ENCODE measurements at regions not wholly inside any gene's neighbourhood (a gene's known extent, or its start where the extent isn't known, plus 50 kb on each side); places are given as distances from the start of the nearest gene placed in this dataset.

- no peaks in the 10 kb centered on the region for H3K36me3 ChIP-seq (ENCODE audit: control insufficient read depth, insufficient read depth, low read length)
- no peaks in the 10 kb centered on the region for H3K4me1 ChIP-seq (ENCODE audit: control insufficient read depth, insufficient read depth, low read length)
- H3K4me3 ChIP-seq (ENCODE audit: low read length), result no peak overlapping the region
- H3K27me3 ChIP-seq (ENCODE audit: control insufficient read depth, insufficient read depth, low read length), result no peaks in the 10 kb centered on the region
- H3K9me3 ChIP-seq (ENCODE audit: control insufficient read depth, low read length), result no peaks in the 10 kb centered on the region
- no peak overlapping the region for H3K9ac ChIP-seq (ENCODE audit: low read length)
Measured at GRCh38 chr11:23283666-23284065, 423.4 kb upstream of the CCDC179 start.

- Histone ChIP-seq H3K9me3 (ENCODE audit: control insufficient read depth, low read length) (no peaks in the 10 kb centered on the region), H3K4me3 (ENCODE audit: low read length) (no peak overlapping the region), H3K27me3 (ENCODE audit: control insufficient read depth, insufficient read depth, low read length) (no peaks in the 10 kb centered on the region), H3K36me3 (ENCODE audit: control insufficient read depth, insufficient read depth, low read length) (no peaks in the 10 kb centered on the region), H3K9ac (ENCODE audit: low read length) (no peak overlapping the region), H3K4me1 (ENCODE audit: control insufficient read depth, insufficient read depth, low read length) (no peaks in the 10 kb centered on the region)
Measured at GRCh38 chr11:23284631-23285030, 424.4 kb upstream of the CCDC179 start.

GRCh38 chr11:23288003-23288783 is 427.9 kb upstream of the CCDC179 start:
- no peaks in the 10 kb centered on the region for H3K27me3 ChIP-seq (ENCODE audit: control insufficient read depth, insufficient read depth, low read length)
- H3K9me3 ChIP-seq (ENCODE audit: control insufficient read depth, low read length), result no peaks in the 10 kb centered on the region
- no peaks in the 10 kb centered on the region for H3K36me3 ChIP-seq (ENCODE audit: control insufficient read depth, insufficient read depth, low read length)
- H3K4me3 ChIP-seq (ENCODE audit: low read length), result no peak overlapping the region
- H3K9ac ChIP-seq (ENCODE audit: low read length), result no peak overlapping the region
- H3K4me1 ChIP-seq (ENCODE audit: control insufficient read depth, insufficient read depth, low read length), result no peaks in the 10 kb centered on the region

- Histone ChIP-seq H3K4me3 (ENCODE audit: low read length) (no peak overlapping the region), H3K36me3 (ENCODE audit: control insufficient read depth, insufficient read depth, low read length) (no peaks in the 10 kb centered on the region), H3K9ac (ENCODE audit: low read length) (no peak overlapping the region), H3K4me1 (ENCODE audit: control insufficient read depth, insufficient read depth, low read length) (no peaks in the 10 kb centered on the region), H3K27me3 (ENCODE audit: control insufficient read depth, insufficient read depth, low read length) (no peaks in the 10 kb centered on the region), H3K9me3 (ENCODE audit: control insufficient read depth, low read length) (no peaks in the 10 kb centered on the region)
Measured at GRCh38 chr11:23295241-23295640, 435.0 kb upstream of the CCDC179 start.

GRCh38 chr11:23308041-23308440 is 447.8 kb upstream of the CCDC179 start:
- no peaks in the 10 kb centered on the region for H3K27me3 ChIP-seq (ENCODE audit: control insufficient read depth, insufficient read depth, low read length)
- no peaks in the 10 kb centered on the region for H3K9me3 ChIP-seq (ENCODE audit: control insufficient read depth, low read length)
- no peaks in the 10 kb centered on the region for H3K36me3 ChIP-seq (ENCODE audit: control insufficient read depth, insufficient read depth, low read length)
- H3K4me1 ChIP-seq (ENCODE audit: control insufficient read depth, insufficient read depth, low read length), result no peaks in the 10 kb centered on the region
- no peak overlapping the region for H3K4me3 ChIP-seq (ENCODE audit: low read length)
- H3K9ac ChIP-seq (ENCODE audit: low read length), result no peak overlapping the region

- Histone ChIP-seq H3K4me1 (ENCODE audit: control insufficient read depth, insufficient read depth, low read length) (no peaks in the 10 kb centered on the region), H3K27me3 (ENCODE audit: control insufficient read depth, insufficient read depth, low read length) (no peaks in the 10 kb centered on the region), H3K36me3 (ENCODE audit: control insufficient read depth, insufficient read depth, low read length) (no peaks in the 10 kb centered on the region), H3K9me3 (ENCODE audit: control insufficient read depth, low read length) (no peaks in the 10 kb centered on the region), H3K9ac (ENCODE audit: low read length) (no peak overlapping the region), H3K4me3 (ENCODE audit: low read length) (no peak overlapping the region)
Measured at GRCh38 chr11:23310276-23310675, 450.0 kb upstream of the CCDC179 start.

GRCh38 chr11:23311986-23312940 is 452.0 kb upstream of the CCDC179 start:
- no peaks in the 10 kb centered on the region for H3K27me3 ChIP-seq (ENCODE audit: control insufficient read depth, insufficient read depth, low read length)
- no peaks in the 10 kb centered on the region for H3K9me3 ChIP-seq (ENCODE audit: control insufficient read depth, low read length)

GRCh38 chr11:23313001-23313400 is 452.7 kb upstream of the CCDC179 start:
- Histone ChIP-seq H3K4me1 (ENCODE audit: control insufficient read depth, insufficient read depth, low read length) (no peaks in the 10 kb centered on the region), H3K4me3 (ENCODE audit: low read length) (no peak overlapping the region), H3K9me3 (ENCODE audit: control insufficient read depth, low read length) (no peaks in the 10 kb centered on the region), H3K36me3 (ENCODE audit: control insufficient read depth, insufficient read depth, low read length) (no peaks in the 10 kb centered on the region), H3K9ac (ENCODE audit: low read length) (no peak overlapping the region), H3K27me3 (ENCODE audit: control insufficient read depth, insufficient read depth, low read length) (no peaks in the 10 kb centered on the region)

More at GRCh38 chr11:23311986-23312940, 452.0 kb upstream of the CCDC179 start:
- no peak overlapping the region for H3K4me3 ChIP-seq (ENCODE audit: low read length)
- no peaks in the 10 kb centered on the region for H3K4me1 ChIP-seq (ENCODE audit: control insufficient read depth, insufficient read depth, low read length)
- H3K36me3 ChIP-seq (ENCODE audit: control insufficient read depth, insufficient read depth, low read length), result no peaks in the 10 kb centered on the region
- no peak overlapping the region for H3K9ac ChIP-seq (ENCODE audit: low read length)

GRCh38 chr11:23314162-23314561 is 453.9 kb upstream of the CCDC179 start:
- H3K4me3 ChIP-seq (ENCODE audit: low read length), result no peak overlapping the region
- H3K4me1 ChIP-seq (ENCODE audit: control insufficient read depth, insufficient read depth, low read length), result no peaks in the 10 kb centered on the region
- no peaks in the 10 kb centered on the region for H3K27me3 ChIP-seq (ENCODE audit: control insufficient read depth, insufficient read depth, low read length)
- H3K9me3 ChIP-seq (ENCODE audit: control insufficient read depth, low read length), result no peaks in the 10 kb centered on the region
- no peaks in the 10 kb centered on the region for H3K36me3 ChIP-seq (ENCODE audit: control insufficient read depth, insufficient read depth, low read length)
- H3K9ac ChIP-seq (ENCODE audit: low read length), result no peak overlapping the region

GRCh38 chr11:23315286-23315685 is 455.0 kb upstream of the CCDC179 start:
- Histone ChIP-seq H3K9ac (ENCODE audit: low read length) (no peak overlapping the region), H3K9me3 (ENCODE audit: control insufficient read depth, low read length) (no peaks in the 10 kb centered on the region), H3K27me3 (ENCODE audit: control insufficient read depth, insufficient read depth, low read length) (no peaks in the 10 kb centered on the region), H3K4me3 (ENCODE audit: low read length) (no peak overlapping the region), H3K4me1 (ENCODE audit: control insufficient read depth, insufficient read depth, low read length) (no peaks in the 10 kb centered on the region), H3K36me3 (ENCODE audit: control insufficient read depth, insufficient read depth, low read length) (no peaks in the 10 kb centered on the region)

- Histone ChIP-seq H3K36me3 (ENCODE audit: control insufficient read depth, insufficient read depth, low read length) (no peaks in the 10 kb centered on the region), H3K4me3 (ENCODE audit: low read length) (no peak overlapping the region), H3K9me3 (ENCODE audit: control insufficient read depth, low read length) (no peaks in the 10 kb centered on the region), H3K4me1 (ENCODE audit: control insufficient read depth, insufficient read depth, low read length) (no peaks in the 10 kb centered on the region), H3K9ac (ENCODE audit: low read length) (no peak overlapping the region), H3K27me3 (ENCODE audit: control insufficient read depth, insufficient read depth, low read length) (no peaks in the 10 kb centered on the region)
Measured at GRCh38 chr11:23317816-23318215, 457.5 kb upstream of the CCDC179 start.

GRCh38 chr11:23318670-23319069 is 458.4 kb upstream of the CCDC179 start:
- Histone ChIP-seq H3K36me3 (ENCODE audit: control insufficient read depth, insufficient read depth, low read length) (no peaks in the 10 kb centered on the region), H3K4me3 (ENCODE audit: low read length) (no peak overlapping the region), H3K9ac (ENCODE audit: low read length) (no peak overlapping the region), H3K4me1 (ENCODE audit: control insufficient read depth, insufficient read depth, low read length) (no peaks in the 10 kb centered on the region), H3K27me3 (ENCODE audit: control insufficient read depth, insufficient read depth, low read length) (no peaks in the 10 kb centered on the region), H3K9me3 (ENCODE audit: control insufficient read depth, low read length) (no peaks in the 10 kb centered on the region)

All from mucosa of stomach (tissue), 1 donor.